CD4-positive, alpha-beta T cell (primary cell): ENCODE measurements at regions not wholly inside any gene's neighbourhood (a gene's known extent, or its start where the extent isn't known, plus 50 kb on each side); places are given as distances from the start of the nearest gene placed in this dataset.

Source experiments
- ATAC-seq: fragments of 200-7000 bp; cut with Tn5 transposase; one replicate; pipeline ENCODE4 v1.10.0; 2022; ENCODE audit warnings: mild to moderate bottlenecking; ENCODE audit not compliant: poor library complexity
- CTCF ChIA-PET: fragments of 350-600 bp; sonication (Branson Sonifier 250); formaldehyde crosslinking; loops from one replicate; lab custom pipeline; 2021; ENCODE audit warnings: antibody characterized with exemption, inconsistent platforms; lab: Charles Lee
- POLR2A ChIA-PET: fragments of 350-600 bp; sonication (Branson Sonifier 250); formaldehyde crosslinking; loops from one replicate; lab custom pipeline; 2021; ENCODE audit warnings: antibody characterized with exemption, inconsistent platforms; lab: Charles Lee
- DNase-seq, 14 experiments: peaks; one replicate each; pipeline ENCODE4 v3.0.0-alpha.2; 2013 to 2020; ENCODE audit warnings: mixed read lengths in 2 of 14
- H3K27ac ChIP-seq, 2 donors: one replicate each; pipeline versions ENCODE4 v1.5.1 to v1.7.0; 2013; ENCODE audit warnings: low read length in 2 of 2, low read depth in 1 of 2, mild to moderate bottlenecking in 1 of 2
- H3K27me3 ChIP-seq, 2 experiments: 1 replicate in 1 of 2; 2 replicates in 1 of 2; pipeline versions ENCODE4 v1.6.1 to v1.7.0; 2013; ENCODE audit warnings: low read length in 2 of 2, control low read depth in 1 of 2, mild to moderate bottlenecking in 1 of 2, moderate library complexity in 1 of 2; ENCODE audit not compliant: insufficient read depth in 2 of 2, control insufficient read depth in 1 of 2
- H3K36me3 ChIP-seq: one replicate; pipeline ENCODE4 v1.6.1; 2013; ENCODE audit warnings: low read length, control low read depth; ENCODE audit not compliant: insufficient read depth
- H3K4me1 ChIP-seq: one replicate; pipeline ENCODE4 v1.6.1; 2013; ENCODE audit warnings: low read length, control low read depth; ENCODE audit not compliant: insufficient read depth
- H3K4me3 ChIP-seq: one replicate; pipeline ENCODE4 v1.5.1; 2013; ENCODE audit warnings: mild to moderate bottlenecking, low read length, moderate library complexity
- H3K9me3 ChIP-seq, 2 experiments: 1 replicate in 1 of 2; 2 replicates in 1 of 2; pipeline versions ENCODE4 v1.6.1 to v1.7.0; 2013; ENCODE audit warnings: low read length in 2 of 2, mild to moderate bottlenecking in 2 of 2, control low read depth in 1 of 2, moderate library complexity in 1 of 2; ENCODE audit not compliant: control insufficient read depth in 1 of 2, insufficient read depth in 1 of 2
- H3K27ac Mint-ChIP-seq: one replicate; pipeline ENCODE4 v1.8.0; 2020; ENCODE audit warnings: mixed read lengths
- H3K27me3 Mint-ChIP-seq: one replicate; pipeline ENCODE4 v1.8.0; 2021; ENCODE audit warnings: mixed read lengths
- H3K36me3 Mint-ChIP-seq: one replicate; pipeline ENCODE4 v1.8.0; 2021; ENCODE audit warnings: low read depth, mixed read lengths
- H3K4me1 Mint-ChIP-seq: one replicate; pipeline ENCODE4 v1.8.0; 2021; ENCODE audit warnings: low read depth, mixed read lengths
- H3K4me3 Mint-ChIP-seq: one replicate; pipeline ENCODE4 v1.8.0; 2020; ENCODE audit warnings: mild to moderate bottlenecking, mixed read lengths
- H3K9me3 Mint-ChIP-seq: one replicate; pipeline ENCODE4 v1.8.0; 2020; ENCODE audit warnings: mixed read lengths
- CTCF ChIP-seq: fragments of 200-600 bp; IDR thresholded peaks from one replicate; pipeline ENCODE4 v1.8.0; 2022; ENCODE audit warnings: antibody characterized with exemption, mild to moderate bottlenecking
- intact Hi-C, 2 experiments: fragments of 100-400 bp; cut with DNase I in 1 of 2; cut with micrococcal nuclease in 1 of 2; formaldehyde crosslinking; loops; one replicate each; pipeline versions ENCODE4 v1.15.1 to v1.9.0; 2023 to 2025; cut with DNase I, micrococcal nuclease

GRCh38 chr2:64825831-64826491, 163.2 kb upstream of the SLC1A4 start:
- H3K9me3 ChIP-seq, result no peaks in the 10 kb centered on the region
- intact Hi-C loops, result no loop called here
- TF ChIP-seq CTCF, result no peak
- peaks cover 1% of the 10 kb centered on the region for H3K4me1 ChIP-seq
- POLR2A ChIA-PET, result no interaction called here
- ATAC-seq (no peak), DNase-seq (peak in 2 of 14 experiments; percentile 21 to 31)
- H3K4me3 Mint-ChIP-seq, result no peak overlapping the region
- H3K4me1 Mint-ChIP-seq, result peaks cover 7% of the 10 kb centered on the region
- H3K27me3 ChIP-seq, result no peaks in the 10 kb centered on the region
- H3K36me3 Mint-ChIP-seq, result no peaks in the 10 kb centered on the region
- no peaks in the 10 kb centered on the region for H3K36me3 ChIP-seq
- no peak overlapping the region for H3K4me3 ChIP-seq
- H3K9me3 Mint-ChIP-seq, result no peaks in the 10 kb centered on the region
- no peak overlapping the region for H3K27ac Mint-ChIP-seq
- no peak overlapping the region for H3K27ac ChIP-seq
- H3K27me3 Mint-ChIP-seq, result no peaks in the 10 kb centered on the region
- CTCF ChIA-PET, result no interaction called here

GRCh38 chr2:64826703-64827102, 162.5 kb upstream of the SLC1A4 start:
- Mint-ChIP-seq H3K27me3 (no peaks in the 10 kb centered on the region), H3K4me1 (peaks cover 4% of the 10 kb centered on the region), H3K27ac (no peak overlapping the region), H3K4me3 (no peak overlapping the region), H3K9me3 (no peaks in the 10 kb centered on the region), H3K36me3 (no peaks in the 10 kb centered on the region)
- intact Hi-C loops, result no loop called here
- Histone ChIP-seq H3K4me3 (no peak overlapping the region), H3K4me1 (peaks cover 9% of the 10 kb centered on the region), H3K27ac (no peak overlapping the region), H3K9me3 (no peaks in the 10 kb centered on the region), H3K36me3 (no peaks in the 10 kb centered on the region), H3K27me3 (no peaks in the 10 kb centered on the region)
- no peak for TF ChIP-seq CTCF
- no peak for ATAC-seq
- ChIA-PET POLR2A (interaction anchor here (2.1 kb wide), 1 partner anchor 75 kb away, joined by 6 read pairs; no protein-coding TSS in a partner anchor), CTCF (no interaction called here)
- DNase-seq, result no peak

GRCh38 chr2:64828261-64828660, 160.9 kb upstream of the SLC1A4 start:
- DNase-seq (no peak), ATAC-seq (no peak)
- H3K36me3 Mint-ChIP-seq, result no peaks in the 10 kb centered on the region
- H3K4me3 Mint-ChIP-seq, result no peak overlapping the region
- H3K27ac ChIP-seq, result no peak overlapping the region
- no peaks in the 10 kb centered on the region for H3K9me3 ChIP-seq
- no peaks in the 10 kb centered on the region for H3K36me3 ChIP-seq
- H3K9me3 Mint-ChIP-seq, result no peaks in the 10 kb centered on the region
- TF ChIP-seq CTCF, result no peak
- H3K4me3 ChIP-seq, result no peak overlapping the region
- H3K27ac Mint-ChIP-seq, result no peak overlapping the region
- ChIA-PET POLR2A (interaction anchor here (0.7 to 2.1 kb wide), 4 partner anchors 8 to 77 kb away, joined by 3 to 6 read pairs (median 4); no protein-coding TSS in a partner anchor), CTCF (interaction anchor here (1.3 kb wide), 1 partner anchor 179 kb away, joined by 3 read pairs; no protein-coding TSS in a partner anchor)
- peaks cover 13% of the 10 kb centered on the region for H3K4me1 ChIP-seq
- peaks cover 5% of the 10 kb centered on the region for H3K4me1 Mint-ChIP-seq
- intact Hi-C loops, result no loop called here
- H3K27me3 Mint-ChIP-seq, result no peaks in the 10 kb centered on the region
- H3K27me3 ChIP-seq, result no peaks in the 10 kb centered on the region
